GM12872 (cell line): ENCODE measurements at regions not wholly inside any gene's neighbourhood (a gene's known extent, or its start where the extent isn't known, plus 50 kb on each side); places are given as distances from the start of the nearest gene placed in this dataset.

Experiments used
- CTCF ChIP-seq: IDR thresholded peaks from 3 replicates; pipeline ENCODE4 v1.5.1; 2011; ENCODE audit warnings: low read depth, mild to moderate bottlenecking, low read length, moderate library complexity; ENCODE audit not compliant: insufficient read depth

GRCh38 chr9:1637401-1637800 is 377.7 kb upstream of the SMARCA2 start:
- no peak for TF ChIP-seq CTCF

- TF ChIP-seq CTCF = no peak
Observed at GRCh38 chr9:1639166-1639565, 376.0 kb upstream of the SMARCA2 start.

GRCh38 chr9:1647776-1648175 is 367.4 kb upstream of the SMARCA2 start:
- no peak for TF ChIP-seq CTCF

- TF ChIP-seq CTCF = no peak
Observed at GRCh38 chr9:1653282-1653681, 361.9 kb upstream of the SMARCA2 start.

- no peak for TF ChIP-seq CTCF
Observed at GRCh38 chr9:1658661-1659362, 356.3 kb upstream of the SMARCA2 start.

- TF ChIP-seq CTCF = no peak
Observed at GRCh38 chr9:1659363-1659690, 355.8 kb upstream of the SMARCA2 start.

- TF ChIP-seq CTCF = no peak
Observed at GRCh38 chr9:1668441-1668840, 346.7 kb upstream of the SMARCA2 start.
